ENCODE measurements at regions not wholly inside any gene's neighbourhood (a gene's known extent, or its start where the extent isn't known, plus 50 kb on each side); places are given as distances from the start of the nearest gene placed in this dataset.

DNA sequence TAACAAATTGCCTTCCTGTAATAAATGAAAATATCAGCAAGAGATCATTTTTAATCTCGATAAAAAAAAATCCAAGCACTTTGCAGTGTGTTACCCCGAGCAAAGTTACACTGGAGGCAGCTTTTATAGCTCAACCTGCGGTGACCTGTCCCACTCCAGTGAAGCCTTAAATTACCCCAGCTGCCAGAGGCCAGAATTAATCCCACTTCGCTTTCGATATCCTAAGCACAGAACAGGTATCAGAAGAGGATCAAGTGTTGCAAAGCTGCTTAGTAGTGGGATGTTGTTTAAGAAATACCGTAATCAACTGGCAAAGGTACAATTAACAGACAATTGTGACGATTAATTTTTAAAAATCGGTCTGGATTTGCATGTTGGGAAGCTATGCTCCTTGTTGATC lies 314.0 kb downstream of the AGTPBP1 start:
- H3K4me3 ChIP-seq, result no peak overlapping the region
- DNase-seq (ENCODE audit: low spot score) (no peak), ATAC-seq (ENCODE audit: insufficient number of reproducible peaks, low FRiP score, low read depth) (no peak)
- H3K4me1 ChIP-seq (ENCODE audit: control insufficient read depth in 1 of 2, low read depth in 2 of 2), result no peaks in the 10 kb centered on the region
- TF ChIP-seq CTCF (IDR thresholded peaks at IDR 0.05), result no peak
- H3K9me3 ChIP-seq, result no peaks in the 10 kb centered on the region
- no peaks in the 10 kb centered on the region for H3K27me3 ChIP-seq (replicated peaks; ENCODE audit: insufficient read depth)
- H3K27ac ChIP-seq, result no peak overlapping the region
- no peaks in the 10 kb centered on the region for H3K36me3 ChIP-seq

DNA sequence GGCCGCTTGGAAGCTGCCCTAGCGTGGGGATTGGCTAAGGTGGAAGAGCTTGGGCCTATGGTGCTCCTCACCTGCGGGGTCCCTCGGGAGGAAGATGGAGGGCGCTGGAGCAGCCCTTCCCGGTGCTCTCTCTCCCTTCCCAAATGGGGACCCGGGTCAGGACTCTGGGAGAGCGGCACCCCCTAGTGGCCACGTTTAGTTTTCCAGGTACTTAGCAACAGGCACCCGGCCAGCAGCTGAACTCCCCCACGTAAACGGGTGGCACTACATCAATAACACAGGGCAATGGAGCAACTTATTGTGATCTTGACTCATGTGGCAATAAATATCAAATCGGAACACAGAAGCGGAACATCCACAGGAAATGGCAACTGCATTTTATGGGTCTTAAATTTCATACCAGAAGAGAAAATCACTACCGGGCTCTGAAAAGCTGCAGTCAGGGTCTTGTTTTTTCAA lies 316.6 kb downstream of the AGTPBP1 start:
- Histone ChIP-seq H3K27ac (no peak overlapping the region), H3K27me3 (replicated peaks; ENCODE audit: insufficient read depth) (no peaks in the 10 kb centered on the region), H3K4me3 (no peak overlapping the region), H3K4me1 (ENCODE audit: control insufficient read depth in 1 of 2, low read depth in 2 of 2) (no peaks in the 10 kb centered on the region), H3K36me3 (no peaks in the 10 kb centered on the region), H3K9me3 (no peaks in the 10 kb centered on the region)
- ATAC-seq (ENCODE audit: insufficient number of reproducible peaks, low FRiP score, low read depth) (no peak), DNase-seq (ENCODE audit: low spot score) (no peak)
- TF ChIP-seq CTCF (IDR thresholded peaks at IDR 0.05), result peak; percentile 40

- no peak for DNase-seq (ENCODE audit: low spot score)
- Histone ChIP-seq H3K4me3 (no peak overlapping the region), H3K36me3 (no peaks in the 10 kb centered on the region), H3K4me1 (ENCODE audit: control insufficient read depth in 1 of 2, low read depth in 2 of 2) (no peaks in the 10 kb centered on the region), H3K27ac (no peak overlapping the region), H3K27me3 (replicated peaks; ENCODE audit: insufficient read depth) (no peaks in the 10 kb centered on the region), H3K9me3 (no peaks in the 10 kb centered on the region)
- ATAC-seq (ENCODE audit: insufficient number of reproducible peaks, low FRiP score, low read depth), result no peak
- TF ChIP-seq CTCF (IDR thresholded peaks at IDR 0.05), result no peak
Measured at GRCh38 chr9:85423422-85423821, 318.3 kb downstream of the AGTPBP1 start.

GRCh38 chr9:85421641-85422040 lies 320.1 kb downstream of the AGTPBP1 start:
- Histone ChIP-seq H3K9me3 (no peaks in the 10 kb centered on the region), H3K4me1 (ENCODE audit: control insufficient read depth in 1 of 2, low read depth in 2 of 2) (no peaks in the 10 kb centered on the region), H3K27ac (no peak overlapping the region), H3K36me3 (no peaks in the 10 kb centered on the region), H3K27me3 (replicated peaks; ENCODE audit: insufficient read depth) (no peaks in the 10 kb centered on the region), H3K4me3 (no peak overlapping the region)
- TF ChIP-seq CTCF (IDR thresholded peaks at IDR 0.05), result no peak
- DNase-seq (ENCODE audit: low spot score) (no peak), ATAC-seq (ENCODE audit: insufficient number of reproducible peaks, low FRiP score, low read depth) (no peak)

- no peaks in the 10 kb centered on the region for H3K9me3 ChIP-seq
- no peaks in the 10 kb centered on the region for H3K4me1 ChIP-seq (ENCODE audit: control insufficient read depth in 1 of 2, low read depth in 2 of 2)
- DNase-seq (ENCODE audit: low spot score), result no peak
- ATAC-seq (ENCODE audit: insufficient number of reproducible peaks, low FRiP score, low read depth), result no peak
- TF ChIP-seq CTCF (IDR thresholded peaks at IDR 0.05), result no peak
- no peak overlapping the region for H3K27ac ChIP-seq
- no peaks in the 10 kb centered on the region for H3K27me3 ChIP-seq (replicated peaks; ENCODE audit: insufficient read depth)
- no peaks in the 10 kb centered on the region for H3K36me3 ChIP-seq
- no peak overlapping the region for H3K4me3 ChIP-seq
Measured at GRCh38 chr9:85420750-85421149, 321.0 kb downstream of the AGTPBP1 start.
